ENCODE measurements at regions not wholly inside any gene's neighbourhood (a gene's known extent, or its start where the extent isn't known, plus 50 kb on each side); places are given as distances from the start of the nearest gene placed in this dataset.

GRCh38 chr14:29339494-29340172 lies 573.0 kb downstream of the FOXG1 start:
- Histone ChIP-seq H2AK5ac (ENCODE audit: low read depth, low read length) (no peak overlapping the region), H3K56ac (replicated peaks; ENCODE audit: insufficient read length, low read depth, low read length) (no peak overlapping the region), H4K5ac (ENCODE audit: insufficient read length, low read depth, low read length) (no peak overlapping the region), H3K4me1 (replicated peaks in 1 of 4; ENCODE audit: control insufficient read depth in 3 of 4, insufficient read depth in 4 of 4, low read length in 3 of 4) (no peaks in the 10 kb centered on the region), H2AFZ (ENCODE audit: low read length) (no peak overlapping the region), H3K36me3 (ENCODE audit: control insufficient read depth in 2 of 4, insufficient read depth in 4 of 4, low read length in 3 of 4) (no peaks in the 10 kb centered on the region), H4K20me1 (replicated peaks in 1 of 2; ENCODE audit: control insufficient read depth in 1 of 2, insufficient read depth in 2 of 2, low read length in 2 of 2) (no peaks in the 10 kb centered on the region), H2BK5ac (ENCODE audit: low read depth, low read length) (no peak overlapping the region), H3K23ac (ENCODE audit: insufficient read length) (no peak overlapping the region), H3K4me2 (ENCODE audit: insufficient read depth in 1 of 2, low read depth in 2 of 2, low read length in 2 of 2) (no peak overlapping the region), H3K27me3 (replicated peaks in 1 of 4; ENCODE audit: control insufficient read depth in 3 of 4, extremely low read depth in 1 of 4, insufficient read depth in 3 of 4, low read length in 3 of 4) (no peaks in the 10 kb centered on the region), H3K4me3 (ENCODE audit: extremely low read depth in 1 of 4, insufficient read depth in 2 of 4, low read depth in 3 of 4, low read length in 4 of 4) (no peak overlapping the region), H2BK20ac (ENCODE audit: low read length) (no peak overlapping the region), H3K9me3 (ENCODE audit: insufficient read depth in 2 of 2, low read depth in 1 of 2, low read length in 1 of 2) (no peaks in the 10 kb centered on the region), H3K18ac (ENCODE audit: extremely low read depth, low read length) (no peak overlapping the region), H3K79me2 (ENCODE audit: control insufficient read depth in 1 of 2, insufficient read depth in 2 of 2, low read length in 2 of 2) (no peaks in the 10 kb centered on the region), H2BK120ac (replicated peaks; ENCODE audit: low read depth, low read length) (no peak overlapping the region), H4K91ac (replicated peaks; ENCODE audit: insufficient read length, low read length) (no peak overlapping the region), H2BK15ac (ENCODE audit: low read length) (no peak overlapping the region), H3K4ac (replicated peaks; ENCODE audit: insufficient read length, low read depth, low read length) (no peak overlapping the region), H4K8ac (ENCODE audit: extremely low read depth, insufficient read depth, low read length) (no peak overlapping the region), H3K27ac (ENCODE audit: low read depth, low read length) (no peak overlapping the region), H3K23me2 (ENCODE audit: low read depth, low read length) (no peaks in the 10 kb centered on the region), H3K79me1 (ENCODE audit: low read depth, low read length) (no peaks in the 10 kb centered on the region), H3K9ac (replicated peaks in 1 of 4; ENCODE audit: extremely low read depth in 1 of 4, low read depth in 3 of 4, low read length in 3 of 4) (no peak overlapping the region), H3K14ac (ENCODE audit: insufficient read length) (no peak overlapping the region), H2BK12ac (ENCODE audit: low read depth, low read length) (no peak overlapping the region)
- ChIA-PET CTCF (ENCODE audit: partially characterized antibody) (no interaction called here), POLR2A (ENCODE audit: partially characterized antibody) (no interaction called here)
- WGBS, 2 experiments (ENCODE audit: extremely low coverage in 1 of 2, insufficient coverage in 1 of 2, insufficient read length in 1 of 2, insufficient replicate concordance in 2 of 2, low coverage in 1 of 2, low lambda C conversion rate in 2 of 2, missing lambda C conversion rate in 1 of 2) = 98% methylated on average over 3 of the region's 3 CpGs; no CpG with 5 or more reads in 1 of the 2 experiments
- FAIRE-seq = no peak
- no peak for TF ChIP-seq CREB1 (IDR thresholded peaks at IDR 0.05)
- no peak for TF ChIP-seq JUND (IDR thresholded peaks at IDR 0.05; ENCODE audit: low read length)
- TF ChIP-seq USF2 (IDR thresholded peaks at IDR 0.05; ENCODE audit: low read length) = no peak
- TF ChIP-seq HDAC6 (IDR thresholded peaks at IDR 0.05; ENCODE audit: low read depth, low read length) = no peak
- TF ChIP-seq KDM1A (IDR thresholded peaks at IDR 0.05; ENCODE audit: borderline replicate concordance, low read length) = no peak
- no peak for TF ChIP-seq EGR1 (IDR thresholded peaks at IDR 0.05; ENCODE audit: borderline replicate concordance, low read depth, low read length)
- TF ChIP-seq SUZ12 (IDR thresholded peaks at IDR 0.05; ENCODE audit: low read length) = no peak
- no peak for DNase-seq (ENCODE audit: low read depth in 1 of 2, low spot score in 2 of 2)
